ENCODE measurements at regions not wholly inside any gene's neighbourhood (a gene's known extent, or its start where the extent isn't known, plus 50 kb on each side); places are given as distances from the start of the nearest gene placed in this dataset.
A peak's percentile ranks its signal among the peaks of the same experiment; 100 is the strongest.
"Not testable (repeated sequence)": the region's sequence is repeated elsewhere in the genome, so short reads cannot be mapped to it uniquely, and the experiment has no call there.

- DNase-seq: peak; percentile 7
These were observed 102.3 kb upstream of the LARP1 start for GRCh38 chr5:154652746-154653417.

GRCh38 chr5:154651795-154652194 is 103.4 kb upstream of the LARP1 start:
- DNase-seq: not testable (repeated sequence)

- DNase-seq: no peak
These were observed 106.5 kb upstream of the LARP1 start for GRCh38 chr5:154648706-154649105.

GRCh38 chr5:154648229-154648628 is 106.9 kb upstream of the LARP1 start:
- DNase-seq: no peak

GRCh38 chr5:154647761-154648145 is 107.4 kb upstream of the LARP1 start:
- no peak for DNase-seq

- DNase-seq: no peak
These were observed 107.9 kb upstream of the LARP1 start for GRCh38 chr5:154647114-154647760.

GRCh38 chr5:154646745-154647113 is 108.4 kb upstream of the LARP1 start:
- DNase-seq: no peak

- no peak for DNase-seq
These were observed 110.3 kb upstream of the LARP1 start for GRCh38 chr5:154644745-154645411.

- peak; percentile 4 for DNase-seq
These were observed 112.5 kb upstream of the LARP1 start for GRCh38 chr5:154642499-154643245.

- DNase-seq: not testable (repeated sequence)
These were observed 114.9 kb upstream of the LARP1 start for GRCh38 chr5:154640213-154640831.

GRCh38 chr5:154636786-154637185 is 118.4 kb upstream of the LARP1 start:
- not testable (repeated sequence) for DNase-seq

GRCh38 chr5:154636271-154636670 is 118.9 kb upstream of the LARP1 start:
- not testable (repeated sequence) for DNase-seq

GRCh38 chr5:154633744-154634143 is 121.4 kb upstream of the LARP1 start:
- DNase-seq: not testable (repeated sequence)

- DNase-seq: no peak
These were observed 124.0 kb upstream of the LARP1 start for GRCh38 chr5:154631141-154631540.

GRCh38 chr5:154630410-154630809 is 124.8 kb upstream of the LARP1 start:
- DNase-seq: no peak

GRCh38 chr5:154628685-154629084 is 126.5 kb upstream of the LARP1 start:
- DNase-seq: no peak

GRCh38 chr5:154627698-154628678 is 127.2 kb upstream of the LARP1 start:
- DNase-seq: no peak

GRCh38 chr5:154626876-154627557 is 128.2 kb upstream of the LARP1 start:
- DNase-seq: no peak

GRCh38 chr5:154625031-154625430 is 130.1 kb upstream of the LARP1 start:
- no peak for DNase-seq

- no peak for DNase-seq
These were observed 130.8 kb upstream of the LARP1 start for GRCh38 chr5:154624341-154624740.

GRCh38 chr5:154620411-154620810 is 134.8 kb upstream of the LARP1 start:
- no peak for DNase-seq

Data from NCI-H2171 treated with DMSO at 0.1 percent for 48 hours (cell line).